ENCODE measurements at regions not wholly inside any gene's neighbourhood (a gene's known extent, or its start where the extent isn't known, plus 50 kb on each side); places are given as distances from the start of the nearest gene placed in this dataset.

DNA sequence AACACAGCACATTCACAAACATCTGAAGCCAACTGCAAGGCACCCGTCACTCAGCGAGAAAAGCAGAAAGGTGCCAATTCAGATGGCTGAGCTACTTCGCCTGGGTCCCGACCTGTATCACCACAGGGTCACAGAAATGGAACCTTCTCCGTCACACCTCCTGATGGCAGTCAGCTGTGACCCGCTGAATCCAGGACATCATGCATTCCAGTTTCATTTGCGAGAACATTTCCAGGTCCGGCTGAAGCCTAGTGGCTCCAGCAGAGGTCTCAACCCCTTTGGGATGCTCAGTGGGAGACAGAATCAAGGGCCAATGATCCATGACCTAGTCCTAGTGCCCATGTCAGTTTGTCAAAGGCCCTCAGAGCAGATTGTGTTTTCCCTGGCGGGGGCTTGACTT is 193.6 kb upstream of the KLF14 start:
- H3K9me3 Mint-ChIP-seq: no peaks in the 10 kb centered on the region
- H3K4me3 Mint-ChIP-seq: no peak overlapping the region
- ATAC-seq (no peak), DNase-seq (no peak)
- H3K4me1 Mint-ChIP-seq: peaks cover 94% of the 10 kb centered on the region
- H3K27me3 Mint-ChIP-seq: no peaks in the 10 kb centered on the region
- H3K27ac Mint-ChIP-seq: peak overlapping the region; percentile 87
- H3K36me3 Mint-ChIP-seq (ENCODE audit: low read depth): peaks cover 75% of the 10 kb centered on the region

DNA sequence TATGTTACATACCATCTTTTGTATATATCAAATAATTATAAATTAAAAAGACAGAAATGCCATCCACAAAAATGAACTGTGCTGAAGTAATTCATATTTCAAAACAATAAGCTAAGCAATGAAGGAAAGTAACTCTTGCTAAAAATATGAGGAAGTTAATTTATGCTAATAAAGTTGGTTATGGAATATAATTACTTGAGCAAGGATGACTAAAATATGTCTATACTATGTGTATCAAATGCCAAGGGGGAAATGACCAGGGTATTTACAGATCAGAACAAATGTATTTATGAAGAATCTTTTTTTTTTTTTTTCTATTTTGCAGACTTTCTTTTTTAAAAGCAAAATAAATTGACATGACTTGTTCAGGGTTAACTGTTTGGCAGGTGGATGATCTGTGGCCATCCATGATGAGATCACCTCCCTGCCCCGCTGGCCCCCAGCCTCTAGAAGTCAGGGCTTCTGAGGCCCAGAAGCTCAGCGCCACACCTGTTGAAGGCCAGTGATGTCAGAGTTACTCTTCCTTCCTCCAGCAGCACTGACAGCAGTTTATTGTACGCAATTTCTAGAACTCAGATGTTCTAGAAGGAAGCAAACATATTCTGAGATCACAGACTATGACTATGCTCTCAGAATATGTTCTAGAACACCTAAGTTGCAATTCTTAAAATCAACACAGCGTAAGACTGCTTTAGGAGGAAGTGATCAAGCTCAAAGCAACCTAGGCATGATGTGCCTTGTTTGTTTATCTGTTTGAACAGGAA is 196.1 kb upstream of the KLF14 start:
- peaks cover 94% of the 10 kb centered on the region for H3K4me1 Mint-ChIP-seq
- no peak overlapping the region for H3K4me3 Mint-ChIP-seq
- H3K27ac Mint-ChIP-seq: peak overlapping the region; percentile 68
- no peak for DNase-seq
- H3K27me3 Mint-ChIP-seq: no peaks in the 10 kb centered on the region
- peaks cover 74% of the 10 kb centered on the region for H3K36me3 Mint-ChIP-seq (ENCODE audit: low read depth)
- ATAC-seq: no peak
- no peaks in the 10 kb centered on the region for H3K9me3 Mint-ChIP-seq

DNA sequence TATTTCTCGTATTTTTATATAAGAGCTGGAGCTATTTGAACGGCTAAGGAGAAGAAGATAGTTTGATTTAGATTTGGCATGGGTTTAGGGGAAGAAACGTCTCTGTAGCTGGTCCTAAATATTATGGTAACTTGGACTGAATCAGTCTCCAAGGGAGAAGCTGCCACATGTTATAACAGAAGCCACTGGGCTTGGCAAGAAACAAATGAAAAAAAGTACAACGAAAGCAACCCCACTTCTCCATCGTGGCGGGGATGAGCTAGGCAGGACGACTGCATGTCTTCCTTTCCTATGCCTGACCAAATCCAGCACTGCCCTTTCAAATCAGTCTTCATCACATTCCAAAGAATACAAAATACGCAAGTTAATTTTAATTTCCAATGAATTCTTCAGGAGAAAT is 196.7 kb upstream of the KLF14 start:
- no peaks in the 10 kb centered on the region for H3K9me3 Mint-ChIP-seq
- H3K4me3 Mint-ChIP-seq: no peak overlapping the region
- DNase-seq (no peak), ATAC-seq (no peak)
- H3K4me1 Mint-ChIP-seq: peaks cover 94% of the 10 kb centered on the region
- H3K36me3 Mint-ChIP-seq (ENCODE audit: low read depth): peaks cover 74% of the 10 kb centered on the region
- H3K27me3 Mint-ChIP-seq: no peaks in the 10 kb centered on the region
- H3K27ac Mint-ChIP-seq: peak overlapping the region; percentile 64

DNA sequence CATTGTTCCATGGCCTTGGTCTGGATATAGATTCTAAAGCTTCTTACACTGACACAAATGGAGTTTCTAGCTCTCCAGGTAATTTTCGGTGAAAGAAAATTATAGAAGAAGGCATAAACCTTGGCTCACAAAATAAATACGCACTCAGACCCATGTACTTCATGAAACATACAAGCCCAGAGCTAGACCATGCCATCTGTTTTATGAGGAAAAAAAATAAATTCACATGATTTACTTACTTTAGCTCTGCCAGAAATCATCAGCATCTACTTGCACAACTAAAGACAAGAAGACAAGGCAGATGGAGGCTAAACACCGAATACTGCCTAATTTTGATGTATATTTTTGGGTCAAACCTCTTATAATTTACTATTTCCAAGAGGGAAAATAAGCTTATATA is 197.4 kb upstream of the KLF14 start:
- H3K36me3 Mint-ChIP-seq (ENCODE audit: low read depth): peaks cover 74% of the 10 kb centered on the region
- H3K27ac Mint-ChIP-seq: peak overlapping the region; percentile 81
- H3K4me1 Mint-ChIP-seq: peaks cover 93% of the 10 kb centered on the region
- H3K4me3 Mint-ChIP-seq: no peak overlapping the region
- H3K9me3 Mint-ChIP-seq: no peaks in the 10 kb centered on the region
- DNase-seq: no peak
- H3K27me3 Mint-ChIP-seq: no peaks in the 10 kb centered on the region
- ATAC-seq: no peak

DNA sequence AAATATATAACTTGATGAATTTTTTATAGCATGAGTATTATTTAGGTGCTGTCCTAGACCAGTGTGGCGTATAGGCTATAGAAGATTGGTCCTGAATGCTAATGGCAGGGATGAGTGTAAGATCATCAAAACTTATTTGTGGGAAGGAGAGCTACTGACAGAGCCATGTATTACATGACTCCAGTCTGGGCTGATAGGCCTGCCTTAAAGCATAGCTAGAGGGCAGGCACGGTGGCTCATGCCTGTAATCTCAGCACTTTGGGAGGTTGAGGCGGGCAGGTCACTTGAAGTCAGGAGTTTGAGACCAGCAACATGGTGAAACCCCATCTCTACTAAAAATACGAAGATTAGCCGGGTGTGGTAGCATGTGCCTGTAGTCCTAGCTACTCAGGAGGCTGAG is 198.1 kb upstream of the KLF14 start:
- Mint-ChIP-seq H3K4me1 (peaks cover 94% of the 10 kb centered on the region), H3K4me3 (no peak overlapping the region), H3K36me3 (ENCODE audit: low read depth) (peaks cover 76% of the 10 kb centered on the region), H3K9me3 (no peaks in the 10 kb centered on the region), H3K27me3 (no peaks in the 10 kb centered on the region), H3K27ac (peak overlapping the region; percentile 81)
- ATAC-seq (no peak), DNase-seq (no peak)

DNA sequence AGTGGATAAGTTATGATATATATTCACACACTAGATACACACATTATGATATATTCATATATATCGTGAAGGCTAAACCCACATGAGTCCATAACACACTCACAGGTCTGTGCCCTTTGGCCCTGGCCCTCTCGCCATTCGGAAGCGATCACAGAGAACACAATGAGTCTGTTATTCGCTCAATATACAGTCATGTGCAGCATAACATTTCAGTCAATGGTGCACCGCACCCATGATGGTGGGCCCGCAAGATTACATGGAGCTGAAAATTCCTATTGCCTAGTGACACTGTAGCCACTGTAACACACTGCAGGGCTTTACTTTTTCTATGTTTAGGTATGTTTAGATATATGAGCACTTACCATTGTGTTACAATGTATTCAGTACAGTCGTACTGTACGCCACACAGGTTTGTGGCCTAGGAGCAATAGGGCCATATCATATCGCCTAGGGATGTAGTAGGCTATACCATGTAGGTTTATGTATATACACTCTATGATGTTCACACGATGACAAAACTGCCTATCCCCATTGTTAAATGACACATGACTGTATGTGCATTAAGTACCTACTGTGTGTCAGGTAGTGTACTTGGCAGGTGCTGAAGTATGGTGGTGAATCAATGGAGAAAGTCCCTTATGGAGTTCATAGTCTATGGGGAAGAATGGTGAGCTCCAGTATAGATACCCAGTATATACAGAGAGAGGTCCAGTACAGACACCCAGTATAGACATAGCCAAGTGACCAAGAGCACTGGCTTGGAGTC is 198.8 kb upstream of the KLF14 start:
- DNase-seq: no peak
- peaks cover 90% of the 10 kb centered on the region for H3K4me1 Mint-ChIP-seq
- H3K27ac Mint-ChIP-seq: peak overlapping the region; percentile 37
- no peak overlapping the region for H3K4me3 Mint-ChIP-seq
- ATAC-seq: no peak
- peaks cover 73% of the 10 kb centered on the region for H3K36me3 Mint-ChIP-seq (ENCODE audit: low read depth)
- no peaks in the 10 kb centered on the region for H3K9me3 Mint-ChIP-seq
- H3K27me3 Mint-ChIP-seq: no peaks in the 10 kb centered on the region

DNA sequence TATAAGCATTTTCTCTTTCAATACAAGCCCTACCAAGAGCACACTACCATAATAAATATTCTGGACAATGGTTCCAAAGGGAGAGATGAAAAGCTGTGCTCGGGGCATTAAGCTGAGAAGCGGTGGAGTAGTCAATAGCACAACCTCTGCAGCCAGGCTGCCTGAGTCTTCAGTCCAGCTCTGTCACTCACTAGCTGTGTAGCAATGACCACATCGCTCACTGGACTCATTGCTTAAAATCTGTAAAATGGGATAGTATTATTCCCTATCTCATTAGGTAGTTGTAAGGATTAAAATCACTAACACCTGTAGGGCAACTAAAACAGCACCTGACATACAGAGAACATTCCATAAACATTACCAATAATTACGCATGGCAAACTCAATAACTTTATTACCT is 199.9 kb upstream of the KLF14 start:
- Mint-ChIP-seq H3K9me3 (no peaks in the 10 kb centered on the region), H3K4me3 (no peak overlapping the region), H3K36me3 (ENCODE audit: low read depth) (peaks cover 76% of the 10 kb centered on the region), H3K4me1 (peaks cover 91% of the 10 kb centered on the region), H3K27ac (peak overlapping the region; percentile 67), H3K27me3 (no peaks in the 10 kb centered on the region)
- DNase-seq (no peak), ATAC-seq (no peak)

DNA sequence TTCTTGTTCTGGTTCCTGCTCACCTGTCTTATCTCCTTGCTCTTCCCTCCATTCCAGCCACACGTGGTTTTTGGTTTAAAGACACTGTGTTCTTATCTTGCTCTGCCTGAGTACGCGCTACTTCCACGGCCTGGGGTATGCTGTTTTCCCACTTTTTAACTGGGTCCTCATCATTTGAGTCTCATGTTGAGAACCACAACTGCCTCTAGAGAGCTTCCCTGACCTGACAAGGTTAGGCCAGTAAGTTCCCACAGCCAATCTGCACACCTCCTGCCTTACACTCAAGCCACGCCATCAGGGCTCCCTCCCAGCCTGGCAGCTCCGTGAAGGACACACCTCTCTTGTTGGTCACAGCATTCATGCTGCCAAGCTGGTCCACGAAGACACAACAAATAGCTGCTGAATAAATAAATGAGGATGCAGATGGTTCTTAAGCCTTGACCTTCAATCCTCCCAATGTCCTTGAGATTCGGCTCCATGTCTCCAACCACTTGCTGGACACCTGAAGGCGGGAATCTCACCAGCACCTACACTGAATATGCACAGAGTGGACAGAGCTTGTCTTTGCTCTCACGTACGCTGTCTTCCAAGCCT is 201.7 kb upstream of the KLF14 start:
- peak overlapping the region; percentile 30 for H3K4me3 Mint-ChIP-seq
- peak overlapping the region; percentile 76 for H3K27ac Mint-ChIP-seq
- H3K27me3 Mint-ChIP-seq: no peaks in the 10 kb centered on the region
- DNase-seq: no peak
- no peak for ATAC-seq
- peaks cover 93% of the 10 kb centered on the region for H3K4me1 Mint-ChIP-seq
- H3K9me3 Mint-ChIP-seq: no peaks in the 10 kb centered on the region
- peaks cover 80% of the 10 kb centered on the region for H3K36me3 Mint-ChIP-seq (ENCODE audit: low read depth)

DNA sequence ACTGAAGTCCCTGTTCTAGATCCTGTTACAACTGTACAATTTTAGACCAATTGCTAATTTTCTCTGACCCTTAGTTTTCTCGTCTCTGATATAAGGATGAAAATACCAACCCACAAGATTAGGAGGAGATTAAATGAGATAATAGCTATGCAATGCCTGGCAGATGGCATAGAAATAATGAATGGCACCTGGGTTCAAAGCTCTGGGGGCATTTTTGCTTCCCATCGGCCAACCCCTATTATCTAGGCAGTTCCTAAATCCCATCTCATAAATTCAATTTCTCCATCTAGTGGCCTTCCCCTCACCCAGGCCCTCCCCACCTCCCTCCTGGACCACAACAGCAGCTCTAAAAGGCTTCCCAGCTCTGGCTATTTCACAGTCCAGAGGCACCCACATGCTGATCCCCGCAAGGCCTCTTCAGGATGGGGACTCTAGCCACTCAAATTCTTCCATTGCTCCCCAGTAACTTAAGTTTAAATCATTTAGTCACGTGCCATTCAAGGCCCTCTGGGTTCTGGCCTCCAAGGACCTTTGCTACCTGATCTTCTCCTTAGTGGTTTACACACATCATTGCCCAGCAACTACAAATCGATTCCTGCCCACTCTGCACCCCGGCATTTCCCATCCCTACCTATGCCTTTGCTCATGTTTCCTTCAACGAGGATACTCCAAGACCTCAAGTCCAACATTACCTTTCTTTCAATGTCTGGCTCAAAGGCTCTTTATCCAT is 202.4 kb upstream of the KLF14 start:
- Mint-ChIP-seq H3K4me3 (peak overlapping the region; percentile 21), H3K27me3 (no peaks in the 10 kb centered on the region), H3K27ac (peak overlapping the region; percentile 76), H3K4me1 (peaks cover 93% of the 10 kb centered on the region), H3K9me3 (no peaks in the 10 kb centered on the region), H3K36me3 (ENCODE audit: low read depth) (peaks cover 79% of the 10 kb centered on the region)
- DNase-seq (no peak), ATAC-seq (no peak)

DNA sequence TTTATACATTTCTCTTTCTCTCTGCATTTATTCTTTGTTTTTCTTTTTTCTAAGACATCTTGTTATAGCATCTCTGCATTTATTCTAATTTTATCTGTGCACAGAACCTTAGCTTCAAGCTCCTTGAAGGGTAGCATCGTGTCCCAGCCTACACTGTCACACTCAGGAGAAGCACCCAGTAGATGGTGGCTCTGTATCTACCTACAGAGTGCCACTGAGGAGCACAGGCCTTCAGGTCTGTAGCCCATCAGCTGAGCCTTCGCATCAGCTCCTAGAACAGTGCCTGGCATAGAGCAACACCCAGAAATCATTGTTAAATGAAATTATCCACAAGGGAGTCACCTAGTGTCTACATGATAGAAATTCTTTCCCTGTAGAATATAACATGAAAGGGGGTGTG is 203.0 kb upstream of the KLF14 start:
- H3K4me1 Mint-ChIP-seq: peaks cover 93% of the 10 kb centered on the region
- ATAC-seq: no peak
- DNase-seq: no peak
- H3K36me3 Mint-ChIP-seq (ENCODE audit: low read depth): peaks cover 81% of the 10 kb centered on the region
- no peaks in the 10 kb centered on the region for H3K9me3 Mint-ChIP-seq
- no peaks in the 10 kb centered on the region for H3K27me3 Mint-ChIP-seq
- peak overlapping the region; percentile 76 for H3K27ac Mint-ChIP-seq
- H3K4me3 Mint-ChIP-seq: peak overlapping the region; percentile 1

DNA sequence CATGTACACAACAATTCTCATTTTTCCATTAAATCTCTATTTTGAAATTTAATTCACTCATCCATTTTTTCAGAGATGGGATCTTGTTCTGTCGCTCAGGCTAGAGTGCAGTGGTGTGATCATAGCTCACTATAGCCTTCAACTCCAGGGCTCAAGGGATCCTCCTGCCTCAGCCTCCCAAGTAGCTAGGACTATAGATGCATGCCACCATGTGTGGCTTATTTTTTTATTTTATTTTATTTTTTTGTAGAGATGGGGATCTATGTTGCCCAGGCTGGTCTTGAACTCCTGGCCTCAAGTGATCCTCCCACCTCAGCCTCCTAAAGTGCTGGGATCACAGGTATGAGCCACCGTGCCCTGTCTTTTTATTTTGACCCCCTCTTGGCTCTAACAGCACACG is 203.8 kb upstream of the KLF14 start:
- H3K4me1 Mint-ChIP-seq: peaks cover 93% of the 10 kb centered on the region
- ATAC-seq (no peak), DNase-seq (no peak)
- H3K4me3 Mint-ChIP-seq: peak overlapping the region; percentile 44
- no peaks in the 10 kb centered on the region for H3K9me3 Mint-ChIP-seq
- H3K27ac Mint-ChIP-seq: peak overlapping the region; percentile 91
- peaks cover 83% of the 10 kb centered on the region for H3K36me3 Mint-ChIP-seq (ENCODE audit: low read depth)
- H3K27me3 Mint-ChIP-seq: no peaks in the 10 kb centered on the region

DNA sequence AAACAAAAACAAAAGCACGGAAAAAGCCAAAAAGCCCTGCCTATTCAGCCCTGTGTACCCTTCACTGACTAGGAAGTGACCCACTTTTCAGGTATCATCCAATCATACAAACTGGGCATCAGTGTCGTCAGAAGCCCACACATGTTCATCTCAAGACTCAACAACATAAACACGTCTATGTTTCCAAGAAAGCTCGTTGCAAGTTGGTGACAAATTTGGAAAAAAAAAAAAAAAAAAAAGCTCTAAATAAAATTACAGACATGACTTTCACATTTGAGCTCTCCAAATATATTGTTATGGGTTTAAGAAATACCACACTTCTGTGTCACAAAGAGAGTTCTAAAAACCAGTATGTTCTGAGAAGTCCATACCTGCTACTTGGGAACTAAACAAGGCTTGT is 204.7 kb upstream of the KLF14 start:
- DNase-seq: no peak
- peak; percentile 45 for ATAC-seq
- Mint-ChIP-seq H3K4me1 (peaks cover 93% of the 10 kb centered on the region), H3K4me3 (peak overlapping the region; percentile 44), H3K36me3 (ENCODE audit: low read depth) (peaks cover 87% of the 10 kb centered on the region), H3K9me3 (no peaks in the 10 kb centered on the region), H3K27me3 (no peaks in the 10 kb centered on the region), H3K27ac (peak overlapping the region; percentile 91)

DNA sequence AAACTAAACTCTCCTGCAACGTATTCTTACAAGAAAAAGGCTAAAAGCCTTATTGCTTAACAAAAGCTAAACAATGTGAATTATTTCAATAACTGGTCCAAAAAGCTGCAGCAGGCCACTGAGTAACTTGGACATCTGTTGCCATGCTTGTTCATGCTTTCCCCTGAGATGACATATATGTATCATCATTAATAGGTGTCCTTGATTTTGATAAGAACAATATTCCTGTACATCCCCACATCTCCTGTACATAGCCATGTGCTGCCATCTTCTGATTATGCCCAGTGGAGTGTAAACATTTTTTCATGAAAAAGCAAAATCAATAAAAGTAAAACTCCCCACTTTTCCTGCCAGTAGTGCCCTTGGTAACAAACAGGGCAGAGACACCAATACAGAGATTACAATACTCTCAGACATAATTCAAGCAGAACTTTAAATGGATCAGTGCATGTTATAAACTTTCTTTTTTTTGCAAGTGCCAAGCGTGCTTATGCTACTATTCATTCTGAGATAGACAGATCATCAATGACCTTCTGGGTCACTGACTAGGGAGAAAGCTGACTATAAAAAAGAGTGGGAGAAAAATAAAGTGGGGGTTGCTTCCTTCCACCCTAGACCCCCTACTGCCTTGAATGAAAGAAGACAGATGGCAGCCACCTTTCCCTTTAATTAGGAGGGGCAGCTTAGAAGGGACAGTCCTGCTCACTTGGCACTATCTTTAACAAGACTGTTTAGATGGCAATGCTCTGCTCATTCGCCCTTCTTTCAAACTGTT is 205.5 kb upstream of the KLF14 start:
- peaks cover 88% of the 10 kb centered on the region for H3K36me3 Mint-ChIP-seq (ENCODE audit: low read depth)
- DNase-seq: no peak
- ATAC-seq: no peak

DNA sequence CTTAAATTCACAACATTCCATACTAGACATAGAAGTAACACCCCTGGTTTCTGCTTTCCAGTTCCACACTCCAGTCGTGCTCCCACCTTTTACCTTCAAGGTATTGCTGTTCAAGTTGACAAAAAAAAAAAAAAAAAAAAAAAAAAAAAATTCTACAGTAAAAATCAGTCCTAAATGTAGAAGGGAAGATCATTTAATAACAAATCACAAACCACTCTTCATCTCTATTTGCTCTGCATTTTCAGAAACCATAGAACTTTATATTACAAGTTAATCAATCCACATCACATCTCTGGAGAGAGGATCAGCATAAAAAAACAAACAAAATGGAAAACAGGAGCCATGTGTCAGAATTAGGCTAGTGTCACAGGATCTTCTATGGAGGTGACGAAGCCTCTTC is 206.3 kb upstream of the KLF14 start:
- Mint-ChIP-seq H3K4me3 (peak overlapping the region; percentile 71), H3K27ac (peak overlapping the region; percentile 94), H3K9me3 (no peaks in the 10 kb centered on the region), H3K4me1 (peaks cover 94% of the 10 kb centered on the region), H3K36me3 (ENCODE audit: low read depth) (peaks cover 89% of the 10 kb centered on the region), H3K27me3 (no peaks in the 10 kb centered on the region)
- ATAC-seq: no peak
- DNase-seq: no peak

More for the DNA sequence above, 205.5 kb upstream of the KLF14 start:
- Mint-ChIP-seq H3K4me1 (peaks cover 94% of the 10 kb centered on the region), H3K27me3 (no peaks in the 10 kb centered on the region), H3K4me3 (peak overlapping the region; percentile 71), H3K27ac (peak overlapping the region; percentile 94), H3K9me3 (no peaks in the 10 kb centered on the region)
